Panc1 (cell line): ENCODE measurements at regions not wholly inside any gene's neighbourhood (a gene's known extent, or its start where the extent isn't known, plus 50 kb on each side); places are given as distances from the start of the nearest gene placed in this dataset.

Source experiments
- ATAC-seq: fragments of 200-7000 bp; cut with Tn5 transposase; 2 replicates; pipeline ENCODE4 v1.9.1; 2020; ENCODE audit warnings: mild to moderate bottlenecking, moderate library complexity
- BruUV-seq: library from RNA; stranded (reverse); fragments of 400-500 nt; replicated peaks from 2 replicates; lab custom pipeline; 2021; lab: Mats Ljungman, UMichigan
- CTCF ChIA-PET: fragments of 300-600 bp; sonication (Branson Sonifier 250); formaldehyde crosslinking; loops from one replicate; lab custom pipeline; 2022; ENCODE audit warnings: antibody characterized with exemption; lab: Charles Lee
- POLR2A ChIA-PET: fragments of 300-600 bp; sonication (Branson Sonifier 250); formaldehyde crosslinking; loops from one replicate; lab custom pipeline; 2022; ENCODE audit warnings: antibody characterized with exemption; lab: Charles Lee
- DNase-seq: peaks from one replicate; pipeline ENCODE4 v3.0.0-alpha.2; 2010; ENCODE audit warnings: low read depth, low spot score
- H3K27ac ChIP-seq: 2 replicates; pipeline ENCODE4 v1.5.1; 2011; ENCODE audit warnings: mild to moderate bottlenecking, low read length, inconsistent platforms
- H3K27me3 ChIP-seq: fragments of 200-500 bp; sonication (Bioruptor generic); 2 replicates; pipeline ENCODE4 v1.6.0; 2014; ENCODE audit warnings: low read length, inconsistent platforms; ENCODE audit not compliant: control insufficient read depth, insufficient read depth
- H3K36me3 ChIP-seq: fragments of 200-500 bp; sonication (Bioruptor generic); 2 replicates; pipeline ENCODE4 v1.5.1; 2014; ENCODE audit warnings: inconsistent platforms, mild to moderate bottlenecking, low read length, moderate library complexity; ENCODE audit not compliant: control insufficient read depth, insufficient read depth
- H3K4me1 ChIP-seq: 2 replicates; pipeline ENCODE4 v1.5.1; 2011; ENCODE audit warnings: inconsistent platforms, mild to moderate bottlenecking, low read length, moderate library complexity; ENCODE audit not compliant: control insufficient read depth, insufficient read depth
- H3K4me3 ChIP-seq, 2 experiments: 2 replicates each; pipeline ENCODE4 v1.5.1; 2011 to 2012; ENCODE audit warnings: low read depth in 2 of 2, low read length in 2 of 2, mild to moderate bottlenecking in 2 of 2, inconsistent platforms in 1 of 2, moderate library complexity in 1 of 2
- H3K9me3 ChIP-seq: fragments of 200-500 bp; sonication (Bioruptor generic); 2 replicates; pipeline ENCODE4 v1.5.1; 2014; ENCODE audit warnings: low read depth, mild to moderate bottlenecking, inconsistent platforms, low read length, moderate library complexity; ENCODE audit not compliant: control insufficient read depth, insufficient read depth
- POLR2AphosphoS5 ChIP-seq: IDR thresholded peaks from 2 replicates; pipeline ENCODE4 v1.6.1; 2012; ENCODE audit warnings: mild to moderate bottlenecking, low read depth, low read length, moderate library complexity
- SIN3A ChIP-seq: IDR thresholded peaks from 2 replicates; pipeline ENCODE4 v1.6.1; 2012; ENCODE audit warnings: low read depth, mild to moderate bottlenecking, low read length, moderate library complexity, borderline replicate concordance; ENCODE audit not compliant: insufficient read depth
- TCF7L2 ChIP-seq: IDR thresholded peaks from 2 replicates; pipeline ENCODE4 v1.6.1; 2011; ENCODE audit warnings: mild to moderate bottlenecking, low read depth, low read length, inconsistent platforms
- in situ Hi-C: cut with HindIII; loops from 2 replicates; pipeline ENCODE4 v1.10.0; 2016; ENCODE audit warnings: low sequenced_read_pairs, low pct_unique_long_range_greater_than_20kb
- intact Hi-C: fragments of 100-400 bp; cut with micrococcal nuclease; formaldehyde crosslinking; loops from one replicate; pipeline ENCODE4 v1.10.0; 2022; ENCODE audit not compliant: unreplicated experiment
- TF ChIP-seq, protein P1 (sequence below): fragments of 450-650 bp; IDR thresholded peaks from 2 replicates; pipeline ENCODE4 v1.5.1; 2017; ENCODE audit warnings: mild to moderate bottlenecking
- TF ChIP-seq, protein P2 (sequence below), 2 experiments: IDR thresholded peaks; 2 replicates each; pipeline ENCODE4 v1.6.1; 2011 to 2012; ENCODE audit warnings: low read depth in 2 of 2, control low read depth in 1 of 2, low read length in 1 of 2, mild to moderate bottlenecking in 1 of 2, moderate library complexity in 1 of 2; ENCODE audit not compliant: insufficient read depth in 1 of 2

GRCh38 chr4:155468282-155468681 lies 91.5 kb upstream of the MAP9 start:
- no TSS peak for BruUV-seq
- Histone ChIP-seq H3K27ac (no peak overlapping the region), H3K4me3 (no peak overlapping the region), H3K4me1 (no peaks in the 10 kb centered on the region), H3K27me3 (no peaks in the 10 kb centered on the region), H3K9me3 (no peaks in the 10 kb centered on the region), H3K36me3 (no peaks in the 10 kb centered on the region)
- CTCF ChIA-PET = no interaction called here
- intact Hi-C loops (no loop called here), in situ Hi-C loops (no loop called here)
- TF ChIP-seq, protein P1, sequence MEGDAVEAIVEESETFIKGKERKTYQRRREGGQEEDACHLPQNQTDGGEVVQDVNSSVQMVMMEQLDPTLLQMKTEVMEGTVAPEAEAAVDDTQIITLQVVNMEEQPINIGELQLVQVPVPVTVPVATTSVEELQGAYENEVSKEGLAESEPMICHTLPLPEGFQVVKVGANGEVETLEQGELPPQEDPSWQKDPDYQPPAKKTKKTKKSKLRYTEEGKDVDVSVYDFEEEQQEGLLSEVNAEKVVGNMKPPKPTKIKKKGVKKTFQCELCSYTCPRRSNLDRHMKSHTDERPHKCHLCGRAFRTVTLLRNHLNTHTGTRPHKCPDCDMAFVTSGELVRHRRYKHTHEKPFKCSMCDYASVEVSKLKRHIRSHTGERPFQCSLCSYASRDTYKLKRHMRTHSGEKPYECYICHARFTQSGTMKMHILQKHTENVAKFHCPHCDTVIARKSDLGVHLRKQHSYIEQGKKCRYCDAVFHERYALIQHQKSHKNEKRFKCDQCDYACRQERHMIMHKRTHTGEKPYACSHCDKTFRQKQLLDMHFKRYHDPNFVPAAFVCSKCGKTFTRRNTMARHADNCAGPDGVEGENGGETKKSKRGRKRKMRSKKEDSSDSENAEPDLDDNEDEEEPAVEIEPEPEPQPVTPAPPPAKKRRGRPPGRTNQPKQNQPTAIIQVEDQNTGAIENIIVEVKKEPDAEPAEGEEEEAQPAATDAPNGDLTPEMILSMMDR = no peak
- TF ChIP-seq TCF7L2 = no peak
- TF ChIP-seq POLR2AphosphoS5 = no peak
- TF ChIP-seq, protein P2, sequence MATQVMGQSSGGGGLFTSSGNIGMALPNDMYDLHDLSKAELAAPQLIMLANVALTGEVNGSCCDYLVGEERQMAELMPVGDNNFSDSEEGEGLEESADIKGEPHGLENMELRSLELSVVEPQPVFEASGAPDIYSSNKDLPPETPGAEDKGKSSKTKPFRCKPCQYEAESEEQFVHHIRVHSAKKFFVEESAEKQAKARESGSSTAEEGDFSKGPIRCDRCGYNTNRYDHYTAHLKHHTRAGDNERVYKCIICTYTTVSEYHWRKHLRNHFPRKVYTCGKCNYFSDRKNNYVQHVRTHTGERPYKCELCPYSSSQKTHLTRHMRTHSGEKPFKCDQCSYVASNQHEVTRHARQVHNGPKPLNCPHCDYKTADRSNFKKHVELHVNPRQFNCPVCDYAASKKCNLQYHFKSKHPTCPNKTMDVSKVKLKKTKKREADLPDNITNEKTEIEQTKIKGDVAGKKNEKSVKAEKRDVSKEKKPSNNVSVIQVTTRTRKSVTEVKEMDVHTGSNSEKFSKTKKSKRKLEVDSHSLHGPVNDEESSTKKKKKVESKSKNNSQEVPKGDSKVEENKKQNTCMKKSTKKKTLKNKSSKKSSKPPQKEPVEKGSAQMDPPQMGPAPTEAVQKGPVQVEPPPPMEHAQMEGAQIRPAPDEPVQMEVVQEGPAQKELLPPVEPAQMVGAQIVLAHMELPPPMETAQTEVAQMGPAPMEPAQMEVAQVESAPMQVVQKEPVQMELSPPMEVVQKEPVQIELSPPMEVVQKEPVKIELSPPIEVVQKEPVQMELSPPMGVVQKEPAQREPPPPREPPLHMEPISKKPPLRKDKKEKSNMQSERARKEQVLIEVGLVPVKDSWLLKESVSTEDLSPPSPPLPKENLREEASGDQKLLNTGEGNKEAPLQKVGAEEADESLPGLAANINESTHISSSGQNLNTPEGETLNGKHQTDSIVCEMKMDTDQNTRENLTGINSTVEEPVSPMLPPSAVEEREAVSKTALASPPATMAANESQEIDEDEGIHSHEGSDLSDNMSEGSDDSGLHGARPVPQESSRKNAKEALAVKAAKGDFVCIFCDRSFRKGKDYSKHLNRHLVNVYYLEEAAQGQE (IDR thresholded peaks at IDR 0.05; ENCODE audit: insufficient read depth in 1 of 2, low read depth in 2 of 2, low read length in 1 of 2) = no peak
- no peak for TF ChIP-seq SIN3A
- POLR2A ChIA-PET = no interaction called here
- ATAC-seq (no peak), DNase-seq (no peak)

DNA sequence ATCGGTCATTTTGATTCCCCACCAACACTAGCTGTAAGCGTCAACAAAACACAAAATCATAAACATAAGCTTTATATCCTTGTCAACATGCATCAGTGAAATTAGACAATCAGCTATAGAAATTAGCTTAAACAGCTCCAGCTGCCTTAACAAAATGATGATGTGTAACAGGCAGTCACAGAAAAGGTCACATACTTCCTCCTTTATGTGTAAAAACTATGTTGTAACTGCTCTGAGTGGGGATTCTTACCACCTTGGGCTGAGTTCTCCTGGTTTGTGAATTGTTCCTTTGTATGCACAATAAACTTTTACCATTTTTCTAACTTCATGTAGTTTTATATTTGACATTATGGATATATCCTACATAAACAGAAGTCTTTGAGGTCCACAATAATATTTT lies 73.9 kb upstream of the MAP9 start:
- intact Hi-C loops = no loop called here
- Histone ChIP-seq H3K36me3 (no peaks in the 10 kb centered on the region), H3K27ac (no peak overlapping the region), H3K4me1 (no peaks in the 10 kb centered on the region), H3K4me3 (no peak overlapping the region), H3K9me3 (no peaks in the 10 kb centered on the region), H3K27me3 (no peaks in the 10 kb centered on the region)
- ChIA-PET POLR2A (no interaction called here), CTCF (no interaction called here)
- ATAC-seq (no peak), DNase-seq (no peak)
- TF ChIP-seq SIN3A (no peak), TCF7L2 (no peak), POLR2AphosphoS5 (no peak)
- TF ChIP-seq, protein P2 (IDR thresholded peaks at IDR 0.05; ENCODE audit: insufficient read depth in 1 of 2, low read depth in 2 of 2, low read length in 1 of 2) = no peak
- TF ChIP-seq, protein P1 = no peak
- no TSS peak for BruUV-seq
- in situ Hi-C loops = no loop called here
